Endothelial cell (in vitro differentiated cells): ENCODE measurements at regions not wholly inside any gene's neighbourhood (a gene's known extent, or its start where the extent isn't known, plus 50 kb on each side); places are given as distances from the start of the nearest gene placed in this dataset.

Source experiments
- DNase-seq: peaks from one replicate; pipeline ENCODE4 v3.0.0; 2021; ENCODE audit warnings: low spot score
- H3K27ac Mint-ChIP-seq: one replicate; pipeline ENCODE4 v1.8.0; 2021; ENCODE audit warnings: mixed read lengths, inconsistent platforms; ENCODE audit not compliant: unreplicated experiment
- H3K27me3 Mint-ChIP-seq: one replicate; pipeline ENCODE4 v1.8.0; 2021; ENCODE audit warnings: mild to moderate bottlenecking, moderate library complexity, mixed read lengths, inconsistent platforms; ENCODE audit not compliant: unreplicated experiment
- H3K36me3 Mint-ChIP-seq: one replicate; pipeline ENCODE4 v1.8.0; 2021; ENCODE audit warnings: mild to moderate bottlenecking, low read depth, mixed read lengths, inconsistent platforms; ENCODE audit not compliant: unreplicated experiment
- H3K4me1 Mint-ChIP-seq: one replicate; pipeline ENCODE4 v1.8.0; 2021; ENCODE audit warnings: mild to moderate bottlenecking, mixed read lengths, inconsistent platforms; ENCODE audit not compliant: unreplicated experiment
- H3K4me3 Mint-ChIP-seq: one replicate; pipeline ENCODE4 v1.8.0; 2021; ENCODE audit warnings: mild to moderate bottlenecking, mixed read lengths, inconsistent platforms; ENCODE audit not compliant: unreplicated experiment
- H3K9me3 Mint-ChIP-seq: one replicate; pipeline ENCODE4 v1.8.0; 2021; ENCODE audit warnings: mixed read lengths, inconsistent platforms; ENCODE audit not compliant: unreplicated experiment
- TF ChIP-seq, protein P1 (sequence below): fragments of 200-600 bp; sonication (generic); IDR thresholded peaks from one replicate; pipeline ENCODE4 v1.5.0; 2021; ENCODE audit warnings: antibody characterized with exemption; ENCODE audit not compliant: unreplicated experiment

DNA sequence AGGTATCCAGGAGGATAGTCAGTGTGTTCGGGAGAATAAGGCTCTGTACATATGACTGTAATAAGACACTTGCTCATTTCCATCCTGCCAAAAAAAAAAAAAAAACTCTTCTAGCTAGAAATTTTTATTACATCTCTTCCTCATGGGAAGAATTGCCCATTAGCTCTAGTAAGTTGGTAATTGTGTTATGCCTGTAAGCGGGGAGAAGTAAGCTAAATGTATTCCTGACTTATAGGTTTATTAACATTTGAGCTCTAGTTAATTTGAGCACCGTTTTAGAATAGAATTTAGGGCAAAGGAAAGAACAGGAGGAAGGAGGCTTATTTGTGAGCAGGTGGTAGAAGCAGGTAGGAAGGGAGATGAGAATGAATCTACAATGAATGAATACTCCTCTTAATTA, 1210.6 kb downstream of the SORCS1 start:
- TF ChIP-seq, protein P1, sequence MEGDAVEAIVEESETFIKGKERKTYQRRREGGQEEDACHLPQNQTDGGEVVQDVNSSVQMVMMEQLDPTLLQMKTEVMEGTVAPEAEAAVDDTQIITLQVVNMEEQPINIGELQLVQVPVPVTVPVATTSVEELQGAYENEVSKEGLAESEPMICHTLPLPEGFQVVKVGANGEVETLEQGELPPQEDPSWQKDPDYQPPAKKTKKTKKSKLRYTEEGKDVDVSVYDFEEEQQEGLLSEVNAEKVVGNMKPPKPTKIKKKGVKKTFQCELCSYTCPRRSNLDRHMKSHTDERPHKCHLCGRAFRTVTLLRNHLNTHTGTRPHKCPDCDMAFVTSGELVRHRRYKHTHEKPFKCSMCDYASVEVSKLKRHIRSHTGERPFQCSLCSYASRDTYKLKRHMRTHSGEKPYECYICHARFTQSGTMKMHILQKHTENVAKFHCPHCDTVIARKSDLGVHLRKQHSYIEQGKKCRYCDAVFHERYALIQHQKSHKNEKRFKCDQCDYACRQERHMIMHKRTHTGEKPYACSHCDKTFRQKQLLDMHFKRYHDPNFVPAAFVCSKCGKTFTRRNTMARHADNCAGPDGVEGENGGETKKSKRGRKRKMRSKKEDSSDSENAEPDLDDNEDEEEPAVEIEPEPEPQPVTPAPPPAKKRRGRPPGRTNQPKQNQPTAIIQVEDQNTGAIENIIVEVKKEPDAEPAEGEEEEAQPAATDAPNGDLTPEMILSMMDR: no peak
- no peak for DNase-seq
- Mint-ChIP-seq H3K36me3 (no peaks in the 10 kb centered on the region), H3K9me3 (no peaks in the 10 kb centered on the region), H3K27me3 (no peaks in the 10 kb centered on the region), H3K27ac (no peak overlapping the region), H3K4me1 (peaks cover 3% of the 10 kb centered on the region), H3K4me3 (no peak overlapping the region)

DNA sequence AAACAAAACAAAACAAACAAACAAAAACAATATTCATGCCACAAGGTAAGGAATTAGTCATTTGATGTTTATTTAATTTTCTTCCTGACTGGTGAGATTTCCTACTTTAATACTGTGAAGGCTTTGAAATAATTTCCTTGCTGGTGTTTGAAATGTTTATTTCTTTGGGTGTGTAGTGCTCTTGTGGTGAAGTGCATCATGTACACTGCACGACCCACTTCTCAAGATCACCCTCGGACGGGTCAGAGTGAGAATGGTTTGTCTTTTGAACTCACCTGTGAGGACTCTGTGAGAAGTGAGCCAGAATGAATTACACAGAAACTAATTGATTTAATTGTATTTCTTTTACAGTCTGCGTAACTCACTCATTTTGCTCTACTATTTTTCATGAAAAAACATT, 1211.5 kb downstream of the SORCS1 start:
- H3K4me3 Mint-ChIP-seq: no peak overlapping the region
- no peak overlapping the region for H3K27ac Mint-ChIP-seq
- H3K27me3 Mint-ChIP-seq: no peaks in the 10 kb centered on the region
- no peaks in the 10 kb centered on the region for H3K9me3 Mint-ChIP-seq
- H3K36me3 Mint-ChIP-seq: no peaks in the 10 kb centered on the region
- TF ChIP-seq, protein P1: no peak
- no peak for DNase-seq
- H3K4me1 Mint-ChIP-seq: peaks cover 3% of the 10 kb centered on the region

DNA sequence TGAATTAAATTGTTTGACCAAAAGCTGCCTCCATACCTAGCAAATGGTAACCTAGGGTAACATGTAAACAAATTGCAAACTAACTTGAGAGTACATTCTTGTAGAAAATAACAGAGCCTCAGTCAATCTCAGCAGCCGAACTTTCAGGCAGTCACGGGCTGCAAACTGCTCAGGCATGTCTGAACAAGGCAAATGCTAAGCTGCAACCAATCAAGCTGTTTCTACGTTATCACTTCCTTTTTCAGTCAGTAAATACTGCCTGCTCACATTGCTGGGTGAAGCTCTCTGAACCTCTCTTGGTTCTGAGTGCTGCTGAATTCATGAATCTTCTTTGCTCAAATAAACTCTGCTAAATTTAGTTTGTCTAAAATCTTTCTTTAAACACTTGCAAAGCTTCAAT, 1212.4 kb downstream of the SORCS1 start:
- Mint-ChIP-seq H3K9me3 (no peaks in the 10 kb centered on the region), H3K27me3 (no peaks in the 10 kb centered on the region), H3K36me3 (no peaks in the 10 kb centered on the region), H3K27ac (no peak overlapping the region), H3K4me1 (peaks cover 3% of the 10 kb centered on the region), H3K4me3 (no peak overlapping the region)
- TF ChIP-seq, protein P1: no peak
- peak; percentile 17 for DNase-seq

DNA sequence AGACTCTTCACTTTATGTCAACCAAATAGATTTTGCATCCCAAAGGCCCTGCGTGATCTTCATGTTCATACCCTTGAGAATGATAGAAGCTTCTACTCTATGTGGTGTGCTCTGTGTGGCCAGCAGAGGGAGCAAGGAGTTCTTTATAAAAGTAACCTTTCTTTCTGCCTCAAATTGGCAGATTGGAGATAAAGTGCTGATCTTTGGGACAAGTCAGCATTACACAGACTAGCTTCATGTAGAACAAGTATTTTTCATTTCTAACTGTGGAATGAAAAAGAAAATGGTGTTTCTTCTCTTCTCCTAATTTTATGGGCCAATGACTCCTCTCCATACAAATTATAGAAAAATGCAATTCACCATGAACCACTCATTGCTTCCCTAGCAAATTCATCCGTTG, 1214.1 kb downstream of the SORCS1 start:
- no peak overlapping the region for H3K27ac Mint-ChIP-seq
- DNase-seq: peak; percentile 57
- H3K27me3 Mint-ChIP-seq: no peaks in the 10 kb centered on the region
- no peak overlapping the region for H3K4me3 Mint-ChIP-seq
- TF ChIP-seq, protein P1: peak; percentile 79
- no peaks in the 10 kb centered on the region for H3K36me3 Mint-ChIP-seq
- no peaks in the 10 kb centered on the region for H3K9me3 Mint-ChIP-seq
- peaks cover 3% of the 10 kb centered on the region for H3K4me1 Mint-ChIP-seq

DNA sequence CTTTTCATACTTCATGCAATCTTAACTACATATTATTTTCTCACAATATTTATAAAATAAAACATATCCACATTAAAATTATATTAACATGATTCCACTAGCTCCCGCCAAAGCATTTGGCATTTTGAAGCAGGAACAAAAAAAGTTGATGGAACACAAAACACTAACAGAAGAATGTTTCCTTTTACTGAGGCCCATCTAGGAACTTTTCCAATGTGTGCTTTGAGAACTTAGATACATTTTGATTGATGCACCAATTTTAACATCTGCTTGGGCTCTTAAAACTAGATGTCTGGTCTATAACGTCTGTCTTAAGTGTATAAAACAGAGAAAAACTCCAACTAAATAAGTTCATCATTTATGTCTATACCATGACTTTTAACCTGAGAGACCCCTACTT, 1214.8 kb downstream of the SORCS1 start:
- H3K27me3 Mint-ChIP-seq: no peaks in the 10 kb centered on the region
- TF ChIP-seq, protein P1: no peak
- H3K9me3 Mint-ChIP-seq: no peaks in the 10 kb centered on the region
- no peak overlapping the region for H3K4me3 Mint-ChIP-seq
- H3K4me1 Mint-ChIP-seq: peaks cover 3% of the 10 kb centered on the region
- no peaks in the 10 kb centered on the region for H3K36me3 Mint-ChIP-seq
- DNase-seq: no peak
- no peak overlapping the region for H3K27ac Mint-ChIP-seq
